Fibroblast of skin of scalp (primary cell): ENCODE measurements at regions not wholly inside any gene's neighbourhood (a gene's known extent, or its start where the extent isn't known, plus 50 kb on each side); places are given as distances from the start of the nearest gene placed in this dataset.

Experiments
- DNase-seq: peaks from one replicate; pipeline ENCODE4 v3.0.0-alpha.2; 2013

GRCh38 chr11:70913715-70914231 lies 338.6 kb downstream of the SHANK2 start:
- DNase-seq = no peak

GRCh38 chr11:70914496-70914895 lies 337.9 kb downstream of the SHANK2 start:
- DNase-seq = no peak

- no peak for DNase-seq
Observed at GRCh38 chr11:70915158-70915985, 337.0 kb downstream of the SHANK2 start.

- no peak for DNase-seq
Observed at GRCh38 chr11:70916351-70916750, 336.0 kb downstream of the SHANK2 start.

- no peak for DNase-seq
Observed at GRCh38 chr11:70918242-70918641, 334.1 kb downstream of the SHANK2 start.

- DNase-seq = no peak
Observed at GRCh38 chr11:70921804-70922203, 330.6 kb downstream of the SHANK2 start.

GRCh38 chr11:70924108-70924507 lies 328.3 kb downstream of the SHANK2 start:
- no peak for DNase-seq

- DNase-seq = no peak
Observed at GRCh38 chr11:70925238-70925637, 327.1 kb downstream of the SHANK2 start.

- no peak for DNase-seq
Observed at GRCh38 chr11:70926543-70927201, 325.7 kb downstream of the SHANK2 start.

- no peak for DNase-seq
Observed at GRCh38 chr11:70928854-70929598, 323.4 kb downstream of the SHANK2 start.

GRCh38 chr11:70930215-70930614 lies 322.2 kb downstream of the SHANK2 start:
- no peak for DNase-seq

- DNase-seq = no peak
Observed at GRCh38 chr11:70931430-70931829, 320.9 kb downstream of the SHANK2 start.

GRCh38 chr11:70933981-70934583 lies 318.3 kb downstream of the SHANK2 start:
- no peak for DNase-seq

- no peak for DNase-seq
Observed at GRCh38 chr11:70935006-70935768, 317.2 kb downstream of the SHANK2 start.

- no peak for DNase-seq
Observed at GRCh38 chr11:70942593-70942992, 309.8 kb downstream of the SHANK2 start.

- no peak for DNase-seq
Observed at GRCh38 chr11:70944141-70944540, 308.2 kb downstream of the SHANK2 start.

- no peak for DNase-seq
Observed at GRCh38 chr11:70944636-70945035, 307.7 kb downstream of the SHANK2 start.

- DNase-seq = no peak
Observed at GRCh38 chr11:70948398-70948797, 304.0 kb downstream of the SHANK2 start.

- DNase-seq = no peak
Observed at GRCh38 chr11:70948855-70949531, 303.4 kb downstream of the SHANK2 start.

GRCh38 chr11:70951139-70951804 lies 301.1 kb downstream of the SHANK2 start:
- DNase-seq = no peak

GRCh38 chr11:70952191-70952590 lies 300.2 kb downstream of the SHANK2 start:
- no peak for DNase-seq
